ENCODE measurements at regions not wholly inside any gene's neighbourhood (a gene's known extent, or its start where the extent isn't known, plus 50 kb on each side); places are given as distances from the start of the nearest gene placed in this dataset.

DNA sequence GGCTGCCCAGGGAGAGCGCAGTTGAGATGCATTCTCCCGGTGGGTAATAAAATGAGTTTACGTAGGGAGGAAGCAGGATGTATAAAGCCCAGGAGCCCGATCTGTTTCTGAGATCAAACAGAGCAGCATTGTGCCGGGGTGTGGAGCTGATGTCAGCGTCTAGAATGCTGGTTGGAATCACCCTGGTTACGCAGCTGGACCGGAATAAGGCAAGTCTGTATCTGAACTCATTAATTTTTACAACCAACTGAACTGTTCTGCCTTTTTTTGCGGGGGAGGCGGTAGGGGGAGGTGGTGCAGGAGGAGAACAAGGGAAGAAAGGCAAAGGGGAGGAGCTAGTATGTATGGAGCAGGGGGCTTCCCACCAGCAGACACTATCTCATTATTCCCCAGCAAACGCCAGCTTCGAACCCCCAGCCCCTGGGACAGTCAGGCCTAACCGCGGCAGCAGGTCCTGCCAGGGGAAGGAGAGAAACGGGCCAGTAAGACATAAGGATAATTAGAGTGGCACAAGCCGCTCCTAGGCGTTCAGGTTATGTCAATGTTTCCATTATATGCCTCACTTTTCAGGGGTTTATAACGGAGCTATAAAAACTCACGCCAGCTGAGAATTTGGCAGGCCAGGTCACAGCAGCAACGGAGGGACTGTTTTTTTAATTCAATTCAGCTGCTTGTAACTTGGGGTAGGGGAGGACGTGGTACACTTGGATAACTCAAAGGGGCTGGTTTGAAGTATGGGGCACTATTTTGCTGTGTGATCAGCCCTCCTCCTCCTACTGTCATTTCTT is 175.3 kb upstream of the HES1 start (continued):
- TF ChIP-seq ZNF560 (tag by site-specific recombination; IDR thresholded peaks at IDR 0.05; ENCODE audit: borderline replicate concordance) (no peak), ZSCAN30 (tag by site-specific recombination; IDR thresholded peaks at IDR 0.05) (peak; percentile 64; the same call in 1 of the 2 replicates), ZNF510 (tag by site-specific recombination; IDR thresholded peaks at IDR 0.05; ENCODE audit: insufficient replicate concordance) (no peak), ZNF670 (tag by site-specific recombination; IDR thresholded peaks at IDR 0.05; ENCODE audit: low read depth) (no peak), ZEB2 (tag by site-specific recombination; IDR thresholded peaks at IDR 0.05) (peak; percentile 71; the same call in 1 of the 2 replicates), ZNF707 (tag by site-specific recombination; IDR thresholded peaks at IDR 0.05) (no peak), ZBTB10 (tag by site-specific recombination; IDR thresholded peaks at IDR 0.05) (no peak), ZNF623 (tag by site-specific recombination; IDR thresholded peaks at IDR 0.05) (no peak), ZNF664 (tag by site-specific recombination; IDR thresholded peaks at IDR 0.05) (no peak), ZNF610 (tag by site-specific recombination; IDR thresholded peaks at IDR 0.05; ENCODE audit: borderline replicate concordance) (0 out of 2 replicates have a peak, but pooled peaks have one; percentile 36), ZNF404 (tag by site-specific recombination; IDR thresholded peaks at IDR 0.05) (no peak), ZNF140 (tag by site-specific recombination; IDR thresholded peaks at IDR 0.05) (no peak), ZNF24 (tag by site-specific recombination; IDR thresholded peaks at IDR 0.05) (peak; percentile 38; the same call in 1 of the 2 replicates), ZNF202 (tag by site-specific recombination; IDR thresholded peaks at IDR 0.05; ENCODE audit: borderline replicate concordance) (no peak), FEZF1 (tag by site-specific recombination; IDR thresholded peaks at IDR 0.05) (peak; percentile 92), ZNF529 (tag by site-specific recombination; IDR thresholded peaks at IDR 0.05; ENCODE audit: insufficient replicate concordance) (no peak), SP7 (tag by site-specific recombination; IDR thresholded peaks at IDR 0.05) (peak; percentile 90), GLIS2 (tag by site-specific recombination; IDR thresholded peaks at IDR 0.05) (peak; percentile 67; the same call in 1 of the 2 replicates), SP2 (tag by site-specific recombination; IDR thresholded peaks at IDR 0.05) (peak; percentile 47)
- TF ChIP-seq, protein P1, sequence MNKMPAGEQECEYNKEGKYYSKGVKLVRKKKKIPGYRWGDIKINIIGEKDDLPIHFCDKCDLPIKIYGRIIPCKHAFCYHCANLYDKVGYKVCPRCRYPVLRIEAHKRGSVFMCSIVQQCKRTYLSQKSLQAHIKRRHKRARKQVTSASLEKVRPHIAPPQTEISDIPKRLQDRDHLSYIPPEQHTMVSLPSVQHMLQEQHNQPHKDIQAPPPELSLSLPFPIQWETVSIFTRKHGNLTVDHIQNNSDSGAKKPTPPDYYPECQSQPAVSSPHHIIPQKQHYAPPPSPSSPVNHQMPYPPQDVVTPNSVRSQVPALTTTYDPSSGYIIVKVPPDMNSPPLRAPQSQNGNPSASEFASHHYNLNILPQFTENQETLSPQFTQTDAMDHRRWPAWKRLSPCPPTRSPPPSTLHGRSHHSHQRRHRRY (tag by site-specific recombination; IDR thresholded peaks at IDR 0.05), result no peak
- TF ChIP-seq, protein P2, sequence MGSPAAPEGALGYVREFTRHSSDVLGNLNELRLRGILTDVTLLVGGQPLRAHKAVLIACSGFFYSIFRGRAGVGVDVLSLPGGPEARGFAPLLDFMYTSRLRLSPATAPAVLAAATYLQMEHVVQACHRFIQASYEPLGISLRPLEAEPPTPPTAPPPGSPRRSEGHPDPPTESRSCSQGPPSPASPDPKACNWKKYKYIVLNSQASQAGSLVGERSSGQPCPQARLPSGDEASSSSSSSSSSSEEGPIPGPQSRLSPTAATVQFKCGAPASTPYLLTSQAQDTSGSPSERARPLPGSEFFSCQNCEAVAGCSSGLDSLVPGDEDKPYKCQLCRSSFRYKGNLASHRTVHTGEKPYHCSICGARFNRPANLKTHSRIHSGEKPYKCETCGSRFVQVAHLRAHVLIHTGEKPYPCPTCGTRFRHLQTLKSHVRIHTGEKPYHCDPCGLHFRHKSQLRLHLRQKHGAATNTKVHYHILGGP (tag by site-specific recombination; IDR thresholded peaks at IDR 0.05), result no peak
- TF ChIP-seq, protein P3, sequence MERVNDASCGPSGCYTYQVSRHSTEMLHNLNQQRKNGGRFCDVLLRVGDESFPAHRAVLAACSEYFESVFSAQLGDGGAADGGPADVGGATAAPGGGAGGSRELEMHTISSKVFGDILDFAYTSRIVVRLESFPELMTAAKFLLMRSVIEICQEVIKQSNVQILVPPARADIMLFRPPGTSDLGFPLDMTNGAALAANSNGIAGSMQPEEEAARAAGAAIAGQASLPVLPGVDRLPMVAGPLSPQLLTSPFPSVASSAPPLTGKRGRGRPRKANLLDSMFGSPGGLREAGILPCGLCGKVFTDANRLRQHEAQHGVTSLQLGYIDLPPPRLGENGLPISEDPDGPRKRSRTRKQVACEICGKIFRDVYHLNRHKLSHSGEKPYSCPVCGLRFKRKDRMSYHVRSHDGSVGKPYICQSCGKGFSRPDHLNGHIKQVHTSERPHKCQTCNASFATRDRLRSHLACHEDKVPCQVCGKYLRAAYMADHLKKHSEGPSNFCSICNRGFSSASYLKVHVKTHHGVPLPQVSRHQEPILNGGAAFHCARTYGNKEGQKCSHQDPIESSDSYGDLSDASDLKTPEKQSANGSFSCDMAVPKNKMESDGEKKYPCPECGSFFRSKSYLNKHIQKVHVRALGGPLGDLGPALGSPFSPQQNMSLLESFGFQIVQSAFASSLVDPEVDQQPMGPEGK (tag by site-specific recombination; IDR thresholded peaks at IDR 0.05), result no peak; the same call in 1 of the 2 replicates
- TF ChIP-seq, protein P4, sequence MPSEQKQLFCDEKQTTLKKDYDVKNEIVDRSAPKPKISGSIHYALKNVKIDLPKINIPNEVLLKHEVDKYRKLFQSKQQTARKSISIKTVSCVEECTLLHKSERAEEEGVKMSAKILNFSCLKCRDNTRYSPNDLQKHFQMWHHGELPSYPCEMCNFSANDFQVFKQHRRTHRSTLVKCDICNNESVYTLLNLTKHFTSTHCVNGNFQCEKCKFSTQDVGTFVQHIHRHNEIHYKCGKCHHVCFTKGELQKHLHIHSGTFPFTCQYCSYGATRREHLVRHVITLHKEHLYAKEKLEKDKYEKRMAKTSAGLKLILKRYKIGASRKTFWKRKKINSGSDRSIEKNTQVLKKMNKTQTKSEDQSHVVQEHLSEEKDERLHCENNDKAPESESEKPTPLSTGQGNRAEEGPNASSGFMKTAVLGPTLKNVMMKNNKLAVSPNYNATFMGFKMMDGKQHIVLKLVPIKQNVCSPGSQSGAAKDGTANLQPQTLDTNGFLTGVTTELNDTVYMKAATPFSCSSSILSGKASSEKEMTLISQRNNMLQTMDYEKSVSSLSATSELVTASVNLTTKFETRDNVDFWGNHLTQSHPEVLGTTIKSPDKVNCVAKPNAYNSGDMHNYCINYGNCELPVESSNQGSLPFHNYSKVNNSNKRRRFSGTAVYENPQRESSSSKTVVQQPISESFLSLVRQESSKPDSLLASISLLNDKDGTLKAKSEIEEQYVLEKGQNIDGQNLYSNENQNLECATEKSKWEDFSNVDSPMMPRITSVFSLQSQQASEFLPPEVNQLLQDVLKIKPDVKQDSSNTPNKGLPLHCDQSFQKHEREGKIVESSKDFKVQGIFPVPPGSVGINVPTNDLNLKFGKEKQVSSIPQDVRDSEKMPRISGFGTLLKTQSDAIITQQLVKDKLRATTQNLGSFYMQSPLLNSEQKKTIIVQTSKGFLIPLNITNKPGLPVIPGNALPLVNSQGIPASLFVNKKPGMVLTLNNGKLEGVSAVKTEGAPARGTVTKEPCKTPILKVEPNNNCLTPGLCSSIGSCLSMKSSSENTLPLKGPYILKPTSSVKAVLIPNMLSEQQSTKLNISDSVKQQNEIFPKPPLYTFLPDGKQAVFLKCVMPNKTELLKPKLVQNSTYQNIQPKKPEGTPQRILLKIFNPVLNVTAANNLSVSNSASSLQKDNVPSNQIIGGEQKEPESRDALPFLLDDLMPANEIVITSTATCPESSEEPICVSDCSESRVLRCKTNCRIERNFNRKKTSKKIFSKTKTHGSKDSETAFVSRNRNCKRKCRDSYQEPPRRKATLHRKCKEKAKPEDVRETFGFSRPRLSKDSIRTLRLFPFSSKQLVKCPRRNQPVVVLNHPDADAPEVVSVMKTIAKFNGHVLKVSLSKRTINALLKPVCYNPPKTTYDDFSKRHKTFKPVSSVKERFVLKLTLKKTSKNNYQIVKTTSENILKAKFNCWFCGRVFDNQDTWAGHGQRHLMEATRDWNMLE (tag by site-specific recombination; conservative IDR thresholded peaks at IDR 0.05; ENCODE audit: low read depth), result no peak
- TF ChIP-seq, protein P5, sequence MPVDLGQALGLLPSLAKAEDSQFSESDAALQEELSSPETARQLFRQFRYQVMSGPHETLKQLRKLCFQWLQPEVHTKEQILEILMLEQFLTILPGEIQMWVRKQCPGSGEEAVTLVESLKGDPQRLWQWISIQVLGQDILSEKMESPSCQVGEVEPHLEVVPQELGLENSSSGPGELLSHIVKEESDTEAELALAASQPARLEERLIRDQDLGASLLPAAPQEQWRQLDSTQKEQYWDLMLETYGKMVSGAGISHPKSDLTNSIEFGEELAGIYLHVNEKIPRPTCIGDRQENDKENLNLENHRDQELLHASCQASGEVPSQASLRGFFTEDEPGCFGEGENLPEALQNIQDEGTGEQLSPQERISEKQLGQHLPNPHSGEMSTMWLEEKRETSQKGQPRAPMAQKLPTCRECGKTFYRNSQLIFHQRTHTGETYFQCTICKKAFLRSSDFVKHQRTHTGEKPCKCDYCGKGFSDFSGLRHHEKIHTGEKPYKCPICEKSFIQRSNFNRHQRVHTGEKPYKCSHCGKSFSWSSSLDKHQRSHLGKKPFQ (tag by site-specific recombination; IDR thresholded peaks at IDR 0.05), result no peak

All from HEK293 (cell line).